Activated naive CD8-positive, alpha-beta T cell treated with anti-CD3 and anti-CD28 coated beads for 36 hours (primary cell): ENCODE measurements at regions not wholly inside any gene's neighbourhood (a gene's known extent, or its start where the extent isn't known, plus 50 kb on each side); places are given as distances from the start of the nearest gene placed in this dataset.

Source experiments
- DNase-seq: peaks from one replicate; pipeline ENCODE4 v3.0.0; 2021
- H3K27ac Mint-ChIP-seq: one replicate; pipeline ENCODE4 v1.8.0; 2022; ENCODE audit warnings: mild to moderate bottlenecking, moderate library complexity, mixed read lengths
- H3K27me3 Mint-ChIP-seq: one replicate; pipeline ENCODE4 v1.8.0; 2022; ENCODE audit warnings: mild to moderate bottlenecking, mixed read lengths
- H3K36me3 Mint-ChIP-seq: one replicate; pipeline ENCODE4 v1.8.0; 2021; ENCODE audit warnings: mild to moderate bottlenecking, mixed read lengths
- H3K4me1 Mint-ChIP-seq: one replicate; pipeline ENCODE4 v1.8.0; 2021; ENCODE audit warnings: mixed read lengths
- H3K4me3 Mint-ChIP-seq: one replicate; pipeline ENCODE4 v1.8.0; 2022; ENCODE audit warnings: mild to moderate bottlenecking, moderate library complexity, mixed read lengths
- H3K9me3 Mint-ChIP-seq: one replicate; pipeline ENCODE4 v1.8.0; 2022; ENCODE audit warnings: mixed read lengths

DNA sequence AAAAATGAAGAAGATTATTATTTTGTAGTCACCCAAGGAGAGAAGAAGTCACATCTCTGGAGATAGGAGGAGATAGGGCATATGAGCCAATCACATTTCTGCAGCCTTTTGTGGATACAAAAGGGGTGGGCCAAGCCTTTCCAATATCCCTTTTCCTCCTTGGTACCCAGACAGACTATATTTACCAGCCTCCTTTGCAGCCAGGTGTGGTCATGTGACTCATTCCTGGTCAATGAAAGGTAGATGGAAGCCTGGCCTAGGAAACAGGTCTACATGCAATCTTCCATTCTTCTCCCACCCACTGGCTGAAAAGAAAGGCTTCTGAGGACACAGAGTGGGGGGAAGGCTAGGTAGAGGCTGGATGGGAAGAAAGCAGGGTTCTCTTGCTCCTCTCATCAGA, 58.1 kb upstream of the ERG start:
- H3K4me1 Mint-ChIP-seq, result no peaks in the 10 kb centered on the region
- no peak for DNase-seq
- no peaks in the 10 kb centered on the region for H3K9me3 Mint-ChIP-seq
- H3K27ac Mint-ChIP-seq, result no peak overlapping the region
- no peaks in the 10 kb centered on the region for H3K36me3 Mint-ChIP-seq
- no peak overlapping the region for H3K4me3 Mint-ChIP-seq
- peaks cover 25% of the 10 kb centered on the region for H3K27me3 Mint-ChIP-seq

GRCh38 chr21:38561205-38561604, 62.9 kb upstream of the ERG start:
- H3K9me3 Mint-ChIP-seq, result no peaks in the 10 kb centered on the region
- H3K4me1 Mint-ChIP-seq, result no peaks in the 10 kb centered on the region
- no peaks in the 10 kb centered on the region for H3K36me3 Mint-ChIP-seq
- H3K4me3 Mint-ChIP-seq, result no peak overlapping the region
- DNase-seq, result no peak
- peaks cover 6% of the 10 kb centered on the region for H3K27me3 Mint-ChIP-seq
- H3K27ac Mint-ChIP-seq, result no peak overlapping the region

DNA sequence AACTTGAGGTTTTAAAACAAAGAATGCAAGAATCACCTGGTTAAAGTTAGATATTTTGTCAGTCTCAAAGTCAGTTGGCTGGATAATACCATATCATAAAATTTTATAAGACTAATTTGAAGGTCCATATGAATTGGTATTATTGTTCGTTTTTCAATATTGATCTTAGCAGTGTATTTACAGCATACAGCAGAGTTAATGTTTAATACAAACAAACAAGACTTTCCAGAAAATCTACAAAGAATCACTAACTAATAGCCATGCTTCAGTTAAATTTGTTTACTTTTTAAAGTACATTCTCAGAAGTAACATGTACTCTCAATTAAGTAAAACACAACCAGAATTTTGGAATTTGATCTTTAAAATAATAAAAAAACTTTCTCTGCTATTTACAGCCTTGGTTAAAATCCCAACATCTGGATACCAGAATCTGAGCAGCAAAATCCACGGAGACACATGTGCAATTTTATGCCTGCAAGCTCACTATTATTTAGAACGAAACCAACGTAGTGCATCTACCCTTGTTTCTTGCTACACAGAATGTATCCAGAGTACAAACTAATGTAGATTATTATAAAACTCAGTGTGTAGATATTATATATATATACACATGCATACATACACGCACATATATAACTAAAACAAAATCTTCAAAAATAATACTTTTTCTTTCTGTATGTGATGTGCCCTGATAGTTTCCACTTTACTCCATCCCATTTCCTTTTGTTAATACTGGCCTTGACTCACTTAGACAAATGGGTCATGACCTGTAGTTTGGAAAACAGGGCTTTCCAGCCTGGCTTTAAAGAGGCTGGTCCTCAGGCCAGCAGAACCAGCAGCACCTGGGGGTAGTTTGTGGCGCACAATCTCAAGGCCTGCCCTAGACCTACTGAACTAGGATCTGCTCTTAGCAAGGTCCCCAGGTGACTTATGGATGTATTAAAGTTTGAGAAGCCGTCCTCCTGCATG, 63.6 kb upstream of the ERG start:
- no peaks in the 10 kb centered on the region for H3K4me1 Mint-ChIP-seq

GRCh38 chr21:38567335-38567969, 69.2 kb upstream of the ERG start:
- no peak for DNase-seq
- H3K36me3 Mint-ChIP-seq, result no peaks in the 10 kb centered on the region
- no peaks in the 10 kb centered on the region for H3K4me1 Mint-ChIP-seq
- H3K9me3 Mint-ChIP-seq, result no peaks in the 10 kb centered on the region
- no peak overlapping the region for H3K27ac Mint-ChIP-seq
- peaks cover 8% of the 10 kb centered on the region for H3K27me3 Mint-ChIP-seq
- H3K4me3 Mint-ChIP-seq, result no peak overlapping the region

More for the DNA sequence above, 63.6 kb upstream of the ERG start:
- Mint-ChIP-seq H3K27me3 (peaks cover 6% of the 10 kb centered on the region), H3K27ac (no peak overlapping the region), H3K4me3 (no peak overlapping the region), H3K36me3 (no peaks in the 10 kb centered on the region), H3K9me3 (no peaks in the 10 kb centered on the region)
- no peak for DNase-seq

GRCh38 chr21:38567970-38568360, 69.7 kb upstream of the ERG start:
- no peaks in the 10 kb centered on the region for H3K9me3 Mint-ChIP-seq
- H3K27ac Mint-ChIP-seq, result no peak overlapping the region
- no peak overlapping the region for H3K4me3 Mint-ChIP-seq
- H3K4me1 Mint-ChIP-seq, result no peaks in the 10 kb centered on the region
- no peaks in the 10 kb centered on the region for H3K36me3 Mint-ChIP-seq
- no peak for DNase-seq
- peaks cover 8% of the 10 kb centered on the region for H3K27me3 Mint-ChIP-seq

DNA sequence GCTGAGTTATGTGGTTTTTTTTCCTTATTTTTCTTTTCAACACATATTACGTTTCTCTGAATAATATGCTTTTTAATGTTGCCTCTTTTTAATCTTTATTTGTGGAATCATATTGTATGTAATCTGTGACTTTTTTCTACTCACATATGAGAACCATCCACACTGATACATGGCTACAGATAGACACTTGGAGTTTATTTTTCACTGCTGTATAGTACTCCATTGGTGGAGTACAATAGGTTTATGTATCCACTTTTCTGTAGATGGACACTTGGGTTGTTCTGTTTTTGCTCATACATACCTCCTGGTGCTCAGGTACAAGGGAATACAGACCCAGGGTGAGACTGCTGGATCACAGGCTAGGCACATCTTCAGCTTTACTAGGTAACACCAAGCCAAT, 71.5 kb upstream of the ERG start:
- no peak overlapping the region for H3K27ac Mint-ChIP-seq
- H3K36me3 Mint-ChIP-seq, result no peaks in the 10 kb centered on the region
- H3K27me3 Mint-ChIP-seq, result peaks cover 8% of the 10 kb centered on the region
- H3K9me3 Mint-ChIP-seq, result no peaks in the 10 kb centered on the region
- no peaks in the 10 kb centered on the region for H3K4me1 Mint-ChIP-seq
- DNase-seq, result no peak
- no peak overlapping the region for H3K4me3 Mint-ChIP-seq

DNA sequence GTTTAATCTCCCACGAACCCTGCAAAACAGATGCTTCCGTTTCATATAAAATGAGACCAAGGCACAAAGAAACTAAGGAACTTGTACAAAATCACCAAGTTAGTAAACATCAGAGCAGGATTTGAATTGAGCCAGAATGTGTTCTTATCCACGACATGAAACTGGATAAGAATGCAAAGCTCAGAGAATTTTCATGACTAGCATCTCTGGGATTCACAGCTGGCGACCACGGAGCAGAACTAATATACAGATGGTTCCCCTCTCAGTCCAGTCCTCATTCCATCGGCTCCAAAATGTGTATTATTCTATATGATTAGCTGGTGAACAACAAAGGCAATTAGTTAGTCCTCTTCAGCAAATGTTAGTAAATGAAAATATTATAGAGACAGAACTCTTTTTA, 72.3 kb upstream of the ERG start:
- peaks cover 8% of the 10 kb centered on the region for H3K27me3 Mint-ChIP-seq
- no peaks in the 10 kb centered on the region for H3K9me3 Mint-ChIP-seq
- H3K36me3 Mint-ChIP-seq, result no peaks in the 10 kb centered on the region
- H3K27ac Mint-ChIP-seq, result no peak overlapping the region
- no peak overlapping the region for H3K4me3 Mint-ChIP-seq
- H3K4me1 Mint-ChIP-seq, result no peaks in the 10 kb centered on the region
- no peak for DNase-seq

- Mint-ChIP-seq H3K27me3 (no peaks in the 10 kb centered on the region), H3K36me3 (no peaks in the 10 kb centered on the region), H3K4me3 (no peak overlapping the region), H3K9me3 (no peaks in the 10 kb centered on the region), H3K27ac (no peak overlapping the region), H3K4me1 (no peaks in the 10 kb centered on the region)
- DNase-seq, result no peak
Measured at GRCh38 chr21:38574895-38575575, 76.8 kb upstream of the ERG start.

GRCh38 chr21:38577887-38578286, 79.6 kb upstream of the ERG start:
- no peak for DNase-seq
- no peak overlapping the region for H3K27ac Mint-ChIP-seq
- no peak overlapping the region for H3K4me3 Mint-ChIP-seq
- no peaks in the 10 kb centered on the region for H3K36me3 Mint-ChIP-seq
- no peaks in the 10 kb centered on the region for H3K27me3 Mint-ChIP-seq
- H3K9me3 Mint-ChIP-seq, result no peaks in the 10 kb centered on the region
- no peaks in the 10 kb centered on the region for H3K4me1 Mint-ChIP-seq

GRCh38 chr21:38590449-38591217, 92.4 kb upstream of the ERG start:
- Mint-ChIP-seq H3K4me1 (no peaks in the 10 kb centered on the region), H3K27ac (no peak overlapping the region), H3K9me3 (no peaks in the 10 kb centered on the region), H3K27me3 (peaks cover 8% of the 10 kb centered on the region), H3K36me3 (no peaks in the 10 kb centered on the region), H3K4me3 (no peak overlapping the region)
- DNase-seq, result no peak

- Mint-ChIP-seq H3K27me3 (peaks cover 8% of the 10 kb centered on the region), H3K4me3 (no peak overlapping the region), H3K9me3 (no peaks in the 10 kb centered on the region), H3K27ac (no peak overlapping the region), H3K4me1 (no peaks in the 10 kb centered on the region), H3K36me3 (no peaks in the 10 kb centered on the region)
- DNase-seq, result no peak
Measured at GRCh38 chr21:38591218-38591537, 92.9 kb upstream of the ERG start.

GRCh38 chr21:38596264-38597042, 98.2 kb upstream of the ERG start:
- Mint-ChIP-seq H3K4me1 (no peaks in the 10 kb centered on the region), H3K27me3 (peaks cover 14% of the 10 kb centered on the region), H3K9me3 (no peaks in the 10 kb centered on the region), H3K36me3 (no peaks in the 10 kb centered on the region), H3K4me3 (no peak overlapping the region), H3K27ac (no peak overlapping the region)
- no peak for DNase-seq

- Mint-ChIP-seq H3K36me3 (no peaks in the 10 kb centered on the region), H3K9me3 (no peaks in the 10 kb centered on the region), H3K27me3 (peaks cover 14% of the 10 kb centered on the region), H3K4me3 (no peak overlapping the region), H3K27ac (no peak overlapping the region), H3K4me1 (no peaks in the 10 kb centered on the region)
- DNase-seq, result no peak
Measured at GRCh38 chr21:38597421-38597820, 99.1 kb upstream of the ERG start.

DNA sequence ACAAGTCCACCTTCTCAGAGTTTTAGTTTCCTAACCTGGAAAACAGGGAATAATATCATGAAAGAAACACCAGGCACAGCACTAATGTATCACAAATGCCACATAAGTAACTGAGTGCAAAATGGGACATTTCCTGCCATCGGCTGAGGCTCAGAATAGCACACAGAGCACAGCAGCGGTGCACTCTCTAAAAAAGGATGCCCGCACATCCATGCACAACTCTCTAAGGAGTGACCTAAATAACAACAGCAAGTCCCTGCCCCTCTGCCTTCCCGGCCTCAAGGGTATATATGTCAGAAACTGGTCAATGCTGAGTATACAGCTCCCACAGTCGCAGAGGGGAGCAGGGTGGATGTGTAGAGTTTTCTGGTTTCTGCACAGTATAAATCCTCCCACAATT, 100.1 kb upstream of the ERG start:
- Mint-ChIP-seq H3K27ac (no peak overlapping the region), H3K4me1 (no peaks in the 10 kb centered on the region), H3K9me3 (no peaks in the 10 kb centered on the region), H3K36me3 (no peaks in the 10 kb centered on the region), H3K27me3 (peaks cover 14% of the 10 kb centered on the region), H3K4me3 (no peak overlapping the region)
- DNase-seq, result no peak
